ENCODE measurements at regions not wholly inside any gene's neighbourhood (a gene's known extent, or its start where the extent isn't known, plus 50 kb on each side); places are given as distances from the start of the nearest gene placed in this dataset.

DNA sequence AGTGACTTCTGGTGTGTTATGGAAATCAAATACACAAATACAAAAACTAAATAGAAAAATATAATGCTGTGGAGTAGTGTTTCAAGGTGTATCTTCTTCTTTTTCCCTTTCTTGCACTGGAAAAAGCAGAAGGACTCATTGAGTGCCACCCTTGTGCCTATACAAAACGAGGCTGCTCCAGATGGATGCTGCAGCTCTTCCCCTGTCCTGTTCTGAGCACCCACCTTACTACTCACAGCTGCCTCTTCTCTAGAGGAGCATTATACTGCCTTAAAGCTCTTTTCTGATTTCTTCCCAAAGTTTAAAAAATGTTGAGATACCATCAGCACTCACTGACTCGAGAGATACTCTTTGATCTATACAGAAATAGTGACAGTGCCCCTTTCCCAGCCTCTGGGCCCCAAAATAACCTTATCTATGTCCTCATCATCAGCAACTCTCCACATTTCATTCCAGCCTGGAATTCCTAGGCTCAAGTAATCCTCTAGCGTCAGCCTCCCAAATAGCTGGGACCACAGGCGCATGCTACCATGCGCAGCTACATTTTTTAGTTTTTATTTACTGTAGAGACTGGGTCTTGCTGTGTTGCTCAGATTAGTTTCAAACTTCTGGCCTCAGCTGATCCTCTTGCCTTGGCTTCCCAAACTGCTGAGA lies 1356.1 kb upstream of the NRXN1 start:
- ChIA-PET POLR2A (ENCODE audit: low non-redundant PET) (no interaction called here), CTCF (no interaction called here)
- no peak for TF ChIP-seq CTCF (conservative IDR thresholded peaks at IDR 0.05; ENCODE audit: low read depth)
- no peak overlapping the region for H3K27ac ChIP-seq
- DNase-seq (ENCODE audit: low spot score): no peak

GRCh38 chr2:52386433-52387030 lies 1354.6 kb upstream of the NRXN1 start:
- no peak for DNase-seq (ENCODE audit: low spot score)
- ChIA-PET CTCF (no interaction called here), POLR2A (ENCODE audit: low non-redundant PET) (no interaction called here)

GRCh38 chr2:52383541-52383940 lies 1351.6 kb upstream of the NRXN1 start:
- ChIA-PET POLR2A (ENCODE audit: low non-redundant PET) (no interaction called here), CTCF (no interaction called here)
- no peak overlapping the region for H3K27ac ChIP-seq
- no peak for DNase-seq (ENCODE audit: low spot score)
- TF ChIP-seq CTCF (conservative IDR thresholded peaks at IDR 0.05; ENCODE audit: low read depth): no peak

More at GRCh38 chr2:52386433-52387030, 1354.6 kb upstream of the NRXN1 start:
- TF ChIP-seq CTCF (conservative IDR thresholded peaks at IDR 0.05; ENCODE audit: low read depth): no peak
- H3K27ac ChIP-seq: no peak overlapping the region

- POLR2A ChIA-PET (ENCODE audit: low non-redundant PET): no interaction called here
- no peak overlapping the region for H3K27ac ChIP-seq
- TF ChIP-seq CTCF (conservative IDR thresholded peaks at IDR 0.05; ENCODE audit: low read depth): no peak
- CTCF ChIA-PET: no interaction called here
- DNase-seq (ENCODE audit: low spot score): no peak
Observed at GRCh38 chr2:52369178-52369577, 1337.2 kb upstream of the NRXN1 start.

- ChIA-PET POLR2A (ENCODE audit: low non-redundant PET) (no interaction called here), CTCF (no interaction called here)
- H3K27ac ChIP-seq: no peak overlapping the region
- no peak for TF ChIP-seq CTCF (conservative IDR thresholded peaks at IDR 0.05; ENCODE audit: low read depth)
- no peak for DNase-seq (ENCODE audit: low spot score)
Observed at GRCh38 chr2:52368141-52368540, 1336.2 kb upstream of the NRXN1 start.

GRCh38 chr2:52365946-52366345 lies 1334.0 kb upstream of the NRXN1 start:
- CTCF ChIA-PET: no interaction called here

More at GRCh38 chr2:52365946-52366345, 1334.0 kb upstream of the NRXN1 start:
- POLR2A ChIA-PET (ENCODE audit: low non-redundant PET): no interaction called here
- no peak for DNase-seq (ENCODE audit: low spot score)
- no peak for TF ChIP-seq CTCF (conservative IDR thresholded peaks at IDR 0.05; ENCODE audit: low read depth)
- no peak overlapping the region for H3K27ac ChIP-seq
